ENCODE measurements at regions not wholly inside any gene's neighbourhood (a gene's known extent, or its start where the extent isn't known, plus 50 kb on each side); places are given as distances from the start of the nearest gene placed in this dataset.

- TF ChIP-seq, protein P1, sequence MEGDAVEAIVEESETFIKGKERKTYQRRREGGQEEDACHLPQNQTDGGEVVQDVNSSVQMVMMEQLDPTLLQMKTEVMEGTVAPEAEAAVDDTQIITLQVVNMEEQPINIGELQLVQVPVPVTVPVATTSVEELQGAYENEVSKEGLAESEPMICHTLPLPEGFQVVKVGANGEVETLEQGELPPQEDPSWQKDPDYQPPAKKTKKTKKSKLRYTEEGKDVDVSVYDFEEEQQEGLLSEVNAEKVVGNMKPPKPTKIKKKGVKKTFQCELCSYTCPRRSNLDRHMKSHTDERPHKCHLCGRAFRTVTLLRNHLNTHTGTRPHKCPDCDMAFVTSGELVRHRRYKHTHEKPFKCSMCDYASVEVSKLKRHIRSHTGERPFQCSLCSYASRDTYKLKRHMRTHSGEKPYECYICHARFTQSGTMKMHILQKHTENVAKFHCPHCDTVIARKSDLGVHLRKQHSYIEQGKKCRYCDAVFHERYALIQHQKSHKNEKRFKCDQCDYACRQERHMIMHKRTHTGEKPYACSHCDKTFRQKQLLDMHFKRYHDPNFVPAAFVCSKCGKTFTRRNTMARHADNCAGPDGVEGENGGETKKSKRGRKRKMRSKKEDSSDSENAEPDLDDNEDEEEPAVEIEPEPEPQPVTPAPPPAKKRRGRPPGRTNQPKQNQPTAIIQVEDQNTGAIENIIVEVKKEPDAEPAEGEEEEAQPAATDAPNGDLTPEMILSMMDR (IDR thresholded peaks at IDR 0.05; ENCODE audit: low read depth, low read length) = no peak
- no peak for TF ChIP-seq POLR2A (IDR thresholded peaks at IDR 0.05; ENCODE audit: extremely low read depth, insufficient read length)
Observed at GRCh38 chr4:141919649-141920048, 283.3 kb downstream of the IL15 start.

All from NB4 (cell line).